T1000 (cell line): ENCODE measurements at regions not wholly inside any gene's neighbourhood (a gene's known extent, or its start where the extent isn't known, plus 50 kb on each side); places are given as distances from the start of the nearest gene placed in this dataset.
"Not testable (repeated sequence)": the region's sequence is repeated elsewhere in the genome, so short reads cannot be mapped to it uniquely, and the experiment has no call there.

Experiments used
- DNase-seq: peaks from one replicate; lab custom pipeline; 2025; ENCODE audit warnings: mixed read lengths; lab: John Stamatoyannopoulos, UW

- DNase-seq: no peak
These were observed 122.7 kb downstream of the FAM53A start for GRCh38 chr4:1561286-1561990.

DNA sequence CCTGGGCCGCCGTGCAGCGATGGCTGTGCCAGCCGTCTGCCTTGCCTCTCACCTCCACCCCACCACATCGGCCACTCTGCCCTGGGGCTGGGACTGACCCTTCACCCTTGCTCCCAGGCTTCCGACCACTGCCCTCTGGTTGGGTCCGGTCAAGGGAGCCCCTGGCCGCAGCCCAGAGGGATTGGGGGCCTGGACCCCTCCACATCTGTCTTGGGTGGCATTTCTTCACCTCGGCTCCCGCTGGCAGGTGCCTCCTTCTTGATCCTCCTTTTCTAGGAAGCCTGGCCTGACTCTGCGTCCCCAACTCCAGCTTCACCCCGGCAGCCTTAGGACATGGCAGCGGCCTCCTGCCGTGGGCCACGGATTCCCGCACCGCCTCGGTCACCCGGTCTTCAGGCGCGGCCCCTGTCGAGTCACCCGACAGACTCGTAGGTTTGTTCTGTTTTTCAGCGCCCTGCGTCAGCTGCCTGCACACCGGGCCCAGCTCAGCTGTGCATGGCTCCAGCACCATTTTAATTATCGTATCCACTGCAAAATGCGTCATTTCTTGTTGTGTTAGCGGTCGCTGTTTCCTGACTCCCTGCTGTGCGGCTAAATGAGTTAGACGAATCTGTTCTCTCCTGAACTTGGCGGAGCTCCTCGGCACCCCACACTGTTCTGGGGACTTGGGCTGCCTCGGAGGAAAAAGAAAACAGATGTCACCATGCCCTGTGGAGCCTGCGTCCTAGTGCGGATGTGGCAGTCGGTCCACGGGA is 124.0 kb downstream of the FAM53A start:
- no peak for DNase-seq

DNA sequence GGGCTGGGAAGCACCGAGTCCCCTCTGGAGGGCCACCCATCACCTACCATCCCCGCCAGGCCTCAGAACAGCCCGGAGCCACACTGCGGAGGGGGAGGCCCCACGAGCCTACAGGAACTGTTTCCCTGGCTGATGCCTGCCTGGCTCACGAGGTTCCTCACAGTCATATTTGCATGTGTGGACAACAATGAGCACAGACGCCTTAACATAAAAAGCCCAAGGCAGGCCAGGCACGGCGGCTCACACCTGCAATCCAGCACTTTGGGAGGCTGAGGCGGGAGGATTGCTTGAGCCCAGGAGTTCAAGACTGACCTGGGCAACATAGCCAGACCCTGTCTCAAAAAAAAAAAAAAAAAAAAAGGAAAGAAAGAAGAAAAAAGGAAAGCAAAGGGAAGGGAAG is 125.9 kb downstream of the FAM53A start:
- no peak for DNase-seq

GRCh38 chr4:1557221-1557597 is 126.9 kb downstream of the FAM53A start:
- no peak for DNase-seq

DNA sequence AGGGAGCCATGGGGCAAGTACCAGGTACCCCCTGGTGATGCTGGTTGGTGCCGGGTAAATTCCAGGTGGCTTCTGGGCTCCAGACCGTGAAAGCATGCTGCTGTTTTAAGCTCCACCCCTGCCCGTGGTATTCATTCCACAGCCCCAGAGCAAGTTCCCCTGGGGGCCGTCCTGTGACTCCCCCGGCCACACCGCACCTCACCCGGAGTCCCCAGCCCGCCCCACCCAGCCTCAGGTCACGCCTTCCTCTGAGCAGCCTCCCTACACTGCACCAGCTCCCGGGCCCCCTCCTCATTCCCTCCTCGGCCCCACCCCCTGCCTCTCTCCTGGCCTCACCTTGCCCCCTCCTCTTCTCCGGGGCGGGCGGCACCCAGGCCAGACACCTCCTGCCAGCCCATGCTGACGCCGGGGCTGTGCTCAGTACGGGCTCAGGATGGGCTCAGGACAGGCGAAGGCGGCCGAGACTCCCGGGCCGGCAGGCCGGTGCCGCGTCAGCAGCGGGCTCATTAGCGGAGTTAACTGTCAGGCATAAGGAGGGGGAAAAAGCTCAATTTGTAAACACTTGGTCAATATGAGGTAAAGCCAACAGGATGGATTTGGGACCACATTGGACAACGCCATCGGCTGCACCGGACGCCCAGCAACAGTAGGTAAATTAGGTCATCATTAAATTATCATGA is 127.4 kb downstream of the FAM53A start:
- no peak for DNase-seq

GRCh38 chr4:1554876-1555265 is 129.2 kb downstream of the FAM53A start:
- no peak for DNase-seq

- DNase-seq: no peak
These were observed 129.8 kb downstream of the FAM53A start for GRCh38 chr4:1554246-1554875.

DNA sequence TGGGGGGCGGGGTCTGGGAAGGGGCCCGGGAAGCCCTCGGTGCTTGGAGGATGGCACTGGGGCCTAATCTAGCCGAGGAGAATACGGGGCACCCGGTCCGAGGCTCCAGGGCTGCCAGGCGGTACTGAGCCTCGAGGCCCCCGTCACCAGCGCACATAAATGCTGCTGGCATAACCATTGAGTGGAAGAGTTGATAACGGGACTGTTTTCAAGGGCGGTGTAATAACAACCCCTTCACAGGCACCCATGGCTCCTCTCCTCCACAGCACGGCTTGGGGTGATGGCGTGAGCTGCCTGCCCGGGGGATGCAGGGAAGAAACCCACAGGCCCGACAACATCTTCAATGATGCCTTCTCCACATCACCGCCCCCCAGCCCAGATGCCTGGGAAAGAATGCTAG is 130.7 kb downstream of the FAM53A start:
- DNase-seq: no peak

DNA sequence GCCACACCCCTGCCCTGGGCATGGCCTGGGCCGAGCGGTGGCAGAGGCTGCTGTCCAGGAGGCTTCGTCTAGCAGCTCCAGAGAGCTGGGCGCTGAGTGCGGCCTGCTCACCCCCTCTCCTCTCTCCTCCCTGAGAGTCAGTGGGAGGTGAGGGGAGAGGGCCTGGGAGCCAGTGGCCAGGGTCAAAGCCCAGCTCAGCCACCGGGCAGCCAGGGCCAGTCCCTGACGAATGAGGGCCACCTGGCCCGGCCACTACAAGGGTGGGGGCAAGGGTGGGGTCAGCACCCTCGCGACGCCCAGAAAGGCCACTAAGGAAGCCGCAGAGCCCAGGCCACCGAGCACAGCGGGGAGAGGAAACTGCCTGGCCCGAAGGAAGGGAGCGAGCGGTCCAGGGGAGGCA is 131.7 kb downstream of the FAM53A start:
- DNase-seq: no peak

DNA sequence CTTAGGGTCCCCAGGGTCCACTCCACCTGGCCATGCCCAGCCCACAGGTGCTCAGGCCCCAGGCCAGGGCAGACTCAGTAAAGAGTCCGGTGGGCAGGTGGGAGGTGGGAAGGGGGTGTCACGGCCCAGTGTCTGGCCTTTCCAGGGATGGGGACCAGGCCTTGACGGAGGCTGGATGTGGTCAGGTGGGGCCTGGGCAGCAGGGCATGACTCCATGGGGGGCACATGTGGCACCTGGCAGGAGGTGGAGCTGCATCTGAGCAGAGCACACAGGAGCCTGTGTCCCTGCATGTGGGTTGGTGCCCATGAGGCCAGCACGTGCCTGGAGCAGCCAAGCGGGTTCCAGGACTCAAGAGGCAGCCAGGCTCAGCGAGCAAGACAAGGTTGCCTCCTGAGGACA is 132.9 kb downstream of the FAM53A start:
- no peak for DNase-seq

- DNase-seq: no peak
These were observed 133.7 kb downstream of the FAM53A start for GRCh38 chr4:1550122-1551070.

DNA sequence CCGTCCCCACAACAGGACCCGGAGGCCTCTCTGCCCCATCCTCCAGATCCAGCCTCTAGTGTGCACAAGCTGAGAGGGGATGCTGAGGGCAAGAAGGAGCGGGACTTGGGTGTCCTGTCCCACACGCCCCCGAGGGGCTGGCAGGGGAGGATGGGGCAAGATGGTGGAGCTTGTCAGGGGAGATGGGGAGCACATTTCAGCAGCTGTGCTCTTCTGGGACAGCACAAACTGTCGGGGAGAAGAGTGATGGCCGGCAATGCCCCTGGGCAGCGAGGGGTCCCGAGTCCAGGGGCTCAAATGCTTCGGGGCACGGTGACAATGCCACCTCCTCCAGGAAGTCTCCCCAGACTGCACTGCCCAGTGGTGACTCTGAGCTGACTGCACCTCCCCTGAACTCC is 134.5 kb downstream of the FAM53A start:
- no peak for DNase-seq

DNA sequence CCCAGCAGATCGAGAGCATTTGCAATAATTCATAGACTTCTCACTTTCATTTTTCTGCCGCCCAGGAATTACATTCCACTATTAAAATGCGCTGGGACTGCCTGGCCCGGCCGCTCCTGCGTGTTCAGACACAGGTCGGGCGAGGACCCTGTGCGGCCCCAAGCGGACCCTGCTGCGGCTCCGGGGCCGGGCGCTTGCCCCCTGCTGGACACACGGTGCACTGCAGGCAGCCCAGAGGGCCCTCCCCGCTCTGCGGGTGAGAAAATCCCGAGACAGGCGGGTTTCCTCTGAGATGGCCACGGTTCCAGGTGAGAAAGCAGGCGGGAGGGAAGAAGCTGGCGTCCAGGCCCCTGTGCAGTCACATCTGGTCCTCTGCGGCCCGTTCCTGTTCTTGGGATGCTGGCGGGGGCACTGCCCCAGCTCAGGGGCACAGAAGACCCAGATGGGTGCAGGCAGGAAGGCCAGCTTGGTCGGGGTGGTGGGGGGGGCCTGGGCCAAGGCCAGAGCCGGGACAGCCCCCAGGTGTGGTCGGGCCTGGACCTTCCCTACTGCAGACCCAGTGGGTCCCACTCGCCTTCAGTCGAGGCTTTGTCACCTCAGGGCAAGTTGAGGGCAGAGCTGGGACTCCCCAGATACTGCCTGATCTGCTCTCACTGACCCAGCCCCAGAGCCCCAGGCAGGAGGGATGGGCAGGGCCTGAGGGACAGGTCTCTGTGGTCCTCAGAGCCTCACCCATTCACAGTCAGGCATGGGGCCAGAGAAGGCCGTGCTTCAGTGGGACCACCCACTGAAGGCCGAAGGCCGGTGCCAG is 135.1 kb downstream of the FAM53A start:
- DNase-seq: not testable (repeated sequence)

DNA sequence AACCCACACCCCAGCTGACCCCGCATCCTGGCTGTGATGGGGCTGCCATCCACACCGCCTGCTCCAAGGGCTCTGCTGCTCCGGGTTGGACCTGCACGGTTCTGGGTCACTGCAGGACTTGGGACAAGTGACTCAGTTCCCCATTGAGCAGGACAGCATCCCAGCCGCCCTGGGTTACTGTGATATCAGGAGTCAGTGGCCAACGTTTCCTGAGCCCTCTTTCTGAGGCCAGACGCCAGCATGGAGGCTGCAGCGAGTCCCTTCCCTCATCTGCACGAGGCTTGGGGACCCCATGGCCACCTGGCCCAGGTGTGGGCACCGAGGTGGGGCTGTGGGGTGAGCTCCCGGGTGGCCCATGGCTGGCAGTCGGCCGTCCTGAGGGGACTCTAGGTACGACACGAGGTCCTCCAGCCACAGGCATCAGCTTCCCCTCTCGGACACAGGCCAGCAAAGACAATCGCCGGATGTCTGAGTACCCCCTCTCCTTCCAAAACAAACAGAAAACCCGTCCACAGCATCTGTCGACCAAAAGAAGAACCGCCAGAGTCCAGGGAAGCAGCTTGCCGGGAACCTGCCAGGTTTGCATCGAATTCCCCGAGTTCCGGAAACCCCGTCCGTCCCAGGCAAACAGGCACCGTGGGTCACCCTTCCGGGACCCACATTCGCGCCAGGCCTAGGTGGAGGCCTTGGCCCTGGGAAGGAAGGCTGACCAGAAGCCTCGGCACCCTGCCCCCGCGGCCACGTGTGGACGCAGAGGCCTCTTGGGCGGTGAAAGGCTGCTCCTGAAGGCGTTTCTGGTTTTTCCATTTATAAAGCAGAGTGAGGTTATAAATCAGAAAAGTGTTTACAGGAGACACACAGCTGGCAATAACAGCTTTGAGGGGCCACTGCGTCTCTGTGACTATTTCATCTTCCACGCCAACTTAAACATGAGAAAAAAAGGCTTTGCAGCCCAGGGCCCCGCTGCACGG is 136.0 kb downstream of the FAM53A start:
- DNase-seq: no peak

- DNase-seq: no peak
These were observed 136.8 kb downstream of the FAM53A start for GRCh38 chr4:1547131-1547855.

DNA sequence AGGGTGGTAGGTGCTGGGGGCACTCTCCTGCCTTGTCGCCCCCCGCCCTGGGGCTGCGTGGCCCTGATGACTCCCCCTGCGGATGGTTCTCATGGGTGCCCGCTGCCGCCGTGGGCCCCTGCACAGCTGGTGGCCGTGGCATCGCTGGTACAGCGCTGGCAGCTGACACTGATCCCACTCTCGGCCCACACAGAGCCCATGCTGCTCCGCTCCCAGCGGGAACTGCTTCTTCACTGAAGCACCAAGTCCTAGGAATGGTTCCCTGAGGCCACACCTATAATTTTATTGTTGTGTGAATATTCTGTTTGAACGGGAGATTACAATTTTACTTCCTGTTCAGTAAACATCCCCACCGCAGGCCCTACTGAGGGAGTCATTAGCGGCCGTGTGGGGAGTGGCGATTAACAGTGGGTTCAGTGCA is 138.6 kb upstream of the NKX1-1 start:
- DNase-seq: no peak

GRCh38 chr4:1544435-1544834 is 138.2 kb upstream of the NKX1-1 start:
- DNase-seq: not testable (repeated sequence)

DNA sequence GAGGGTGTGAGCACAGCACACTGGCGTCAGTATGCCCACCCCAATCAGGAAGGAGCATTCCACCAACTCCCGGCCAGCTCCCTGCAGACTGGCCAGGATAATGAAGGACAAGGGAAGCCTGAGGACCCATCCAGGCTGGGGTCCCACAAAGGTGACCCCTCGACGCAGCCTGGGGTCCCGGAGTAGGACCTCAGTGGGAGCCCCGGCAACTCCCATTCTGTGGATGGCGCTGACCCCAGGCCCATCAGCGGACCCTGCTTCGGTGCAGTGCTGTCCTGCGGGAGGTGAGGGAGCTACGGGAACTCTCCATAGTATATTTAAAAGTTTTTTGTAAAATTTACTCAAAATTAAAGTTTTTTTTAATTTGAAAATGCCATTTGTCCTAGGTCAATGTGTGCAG is 137.7 kb upstream of the NKX1-1 start:
- DNase-seq: no peak

DNA sequence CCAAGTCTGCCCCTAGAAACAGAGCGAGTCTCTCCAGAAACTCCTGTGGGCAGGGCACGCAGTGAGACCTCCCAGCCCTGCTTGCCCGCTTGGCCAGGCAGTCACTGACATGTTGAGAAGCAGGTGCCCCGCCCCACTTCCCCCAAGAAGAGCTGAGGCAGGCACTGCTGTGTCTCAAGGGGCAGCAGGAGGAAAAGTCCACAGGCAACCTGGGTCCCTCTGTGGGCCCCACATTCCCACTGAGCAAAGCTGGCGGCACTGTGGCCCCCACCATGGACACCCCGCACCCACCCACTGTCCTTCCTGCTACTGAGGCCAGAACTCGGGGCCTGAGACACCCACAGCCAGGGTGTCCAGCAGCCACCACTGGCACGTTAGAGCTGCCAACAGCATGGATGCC is 137.3 kb upstream of the NKX1-1 start:
- DNase-seq: no peak
